GM12878 (cell line): ENCODE measurements at regions not wholly inside any gene's neighbourhood (a gene's known extent, or its start where the extent isn't known, plus 50 kb on each side); places are given as distances from the start of the nearest gene placed in this dataset.

Experiments used
- ATAC-seq: fragments of 200-7000 bp; cut with Tn5 transposase; 3 replicates; pipeline ENCODE4 v1.9.1; 2020; ENCODE audit warnings: mild to moderate bottlenecking, moderate library complexity
- BruUV-seq: library from RNA; stranded (reverse); fragments of 400-500 nt; replicated peaks from 2 replicates; lab custom pipeline; 2021; lab: Mats Ljungman, UMichigan
- CTCF ChIA-PET: fragments of 300-600 bp; sonication (Branson Sonifier 250); formaldehyde crosslinking; extraction: SDS; loops from one replicate; lab custom pipeline; 2021; ENCODE audit warnings: inconsistent platforms; lab: Yijun Ruan, JAX
- POLR2A ChIA-PET: fragments of 350-600 bp; formaldehyde crosslinking; extraction: SDS; loops from one replicate; lab custom pipeline; 2021; ENCODE audit warnings: inconsistent platforms; lab: Charles Lee
- RAD21 ChIA-PET: fragments of 300-600 bp; sonication (Branson Sonifier 250); formaldehyde crosslinking; loops from one replicate; lab custom pipeline; 2023; ENCODE audit warnings: antibody characterized with exemption; ENCODE audit not compliant: unreplicated experiment; lab: Charles Lee
- SMC1A ChIA-PET: fragments of 300-600 bp; sonication (Branson Sonifier 250); formaldehyde crosslinking; loops from one replicate; lab custom pipeline; 2023; ENCODE audit not compliant: unreplicated experiment, uncharacterized antibody; lab: Charles Lee
- DNase-seq: peaks from one replicate; pipeline ENCODE4 v3.0.0-alpha.2; 2011; ENCODE audit warnings: low read depth, low spot score
- FAIRE-seq: peaks from 3 replicates; lab custom pipeline; 2011; peaks lifted over from hg19 to GRCh38; lab: Jason Lieb, UNC
- H2AFZ ChIP-seq: 2 replicates; pipeline ENCODE4 v1.6.0; 2011; ENCODE audit warnings: low read depth, low read length, control low read depth; ENCODE audit not compliant: control insufficient read depth
- H3K27ac ChIP-seq: 2 replicates; pipeline ENCODE4 v1.5.1; 2011; ENCODE audit warnings: control low read depth; ENCODE audit not compliant: control insufficient read depth, insufficient read depth
- H3K27me3 ChIP-seq, 2 experiments: replicated peaks in 1 of 2; 2 replicates each; pipeline versions ENCODE4 v1.6.0 to v1.6.1; 2011; ENCODE audit warnings: low read length in 1 of 2; ENCODE audit not compliant: control insufficient read depth in 2 of 2, insufficient read depth in 2 of 2
- H3K36me3 ChIP-seq, 2 experiments: 2 replicates each; pipeline ENCODE4 v1.5.1; 2011; ENCODE audit warnings: low read length in 1 of 2; ENCODE audit not compliant: control insufficient read depth in 2 of 2, insufficient read depth in 2 of 2
- H3K4me1 ChIP-seq: 2 replicates; pipeline ENCODE4 v1.6.1; 2011; ENCODE audit warnings: mild to moderate bottlenecking, low read length, moderate library complexity, mixed read lengths; ENCODE audit not compliant: control insufficient read depth, insufficient read depth
- H3K4me2 ChIP-seq: 2 replicates; pipeline ENCODE4 v1.6.0; 2011; ENCODE audit warnings: control low read depth; ENCODE audit not compliant: control insufficient read depth, insufficient read depth
- H3K4me3 ChIP-seq: fragments of 200-600 bp; sonication (generic); 2 replicates; pipeline ENCODE4 v1.5.1; 2016
- H3K79me2 ChIP-seq: 2 replicates; pipeline ENCODE4 v1.6.0; 2011; ENCODE audit warnings: low read length; ENCODE audit not compliant: control insufficient read depth, insufficient read depth
- H3K9ac ChIP-seq: 2 replicates; pipeline ENCODE4 v1.8.0; 2011; ENCODE audit warnings: low read length, control low read depth, mixed read lengths; ENCODE audit not compliant: control insufficient read depth, insufficient read depth
- H3K9me3 ChIP-seq: replicated peaks from 3 replicates; pipeline ENCODE4 v1.5.1; 2011; ENCODE audit warnings: mild to moderate bottlenecking, low read length; ENCODE audit not compliant: control insufficient read depth, insufficient read depth
- H4K20me1 ChIP-seq: 2 replicates; pipeline ENCODE4 v1.6.0; 2011; ENCODE audit not compliant: control insufficient read depth, insufficient read depth
- CEBPB ChIP-seq, 2 experiments: fragments of 150-350 bp in 1 of 2; IDR thresholded peaks; 2 replicates each; pipeline ENCODE4 v1.6.1; 2012 to 2014; ENCODE audit warnings: low read depth in 2 of 2, low read length in 2 of 2, borderline replicate concordance in 1 of 2, inconsistent platforms in 1 of 2
- HDAC6 ChIP-seq: fragments of 200-600 bp; sonication (generic); IDR thresholded peaks from one replicate; pipeline ENCODE4 v1.8.0; 2017; ENCODE audit warnings: antibody characterized with exemption; ENCODE audit not compliant: unreplicated experiment
- IKZF2 ChIP-seq, 2 experiments: fragments of 450-650 bp; IDR thresholded peaks; 2 replicates each; pipeline ENCODE4 v1.6.1; 2017; ENCODE audit warnings: mild to moderate bottlenecking in 2 of 2, moderate library complexity in 2 of 2
- JUNB ChIP-seq: IDR thresholded peaks from 2 replicates; pipeline ENCODE4 v1.6.1; 2016; ENCODE audit warnings: antibody characterized with exemption, mild to moderate bottlenecking
- LARP7 ChIP-seq: fragments of 450-650 bp; IDR thresholded peaks from 2 replicates; pipeline ENCODE4 v1.6.1; 2017; ENCODE audit warnings: mild to moderate bottlenecking
- PML ChIP-seq: IDR thresholded peaks from 2 replicates; pipeline ENCODE4 v1.6.1; 2012; ENCODE audit warnings: low read length, inconsistent platforms
- RBBP5 ChIP-seq: fragments of 200-600 bp; sonication (generic); conservative IDR thresholded peaks from 2 replicates; pipeline ENCODE4 v1.6.1; 2016
- REST ChIP-seq: IDR thresholded peaks from 2 replicates; pipeline ENCODE4 v1.6.1; 2012; ENCODE audit warnings: mild to moderate bottlenecking, low read depth, low read length
- RFX5 ChIP-seq: IDR thresholded peaks from 2 replicates; pipeline ENCODE4 v1.6.1; 2011; ENCODE audit warnings: low read depth, low read length, improper control_type of control experiment
- TCF12 ChIP-seq: IDR thresholded peaks from 2 replicates; pipeline ENCODE4 v1.6.1; 2011; ENCODE audit warnings: low read depth, mild to moderate bottlenecking, low read length
- WGBS: methylation state at CpG from one replicate; pipeline ENCODE4 v1.1.6; 2016; ENCODE audit warnings: low lambda C conversion rate; ENCODE audit not compliant: insufficient replicate concordance, insufficient coverage; ENCODE audit errors: missing lambda C conversion rate; 5-methylcytosine and 5-hydroxymethylcytosine counted together
- in situ Hi-C: fragments of 300-500 bp; cut with MboI; formaldehyde crosslinking; loops from 9 replicates; pipeline ENCODE4 v1.14.3; 2018; ENCODE audit warnings: mixed read lengths
- intact Hi-C: fragments of 100-400 bp; cut with micrococcal nuclease; formaldehyde crosslinking; loops from one replicate; pipeline ENCODE4 v1.14.2; 2022; ENCODE audit not compliant: unreplicated experiment
- TF ChIP-seq, protein P1 (sequence below): IDR thresholded peaks from 2 replicates; pipeline ENCODE4 v1.6.1; 2012; ENCODE audit warnings: improper control_type of control experiment, low read depth, low read length; ENCODE audit not compliant: insufficient replicate concordance
- TF ChIP-seq, protein P2 (sequence below): IDR thresholded peaks from 2 replicates; pipeline ENCODE4 v1.6.1; 2012; ENCODE audit warnings: low read length, inconsistent platforms

GRCh38 chr5:39525271-39525670 is 100.5 kb upstream of the DAB2 start:
- H3K4me3 ChIP-seq, result no peak overlapping the region
- in situ Hi-C loops (no loop called here), intact Hi-C loops (no loop called here)
- CTCF ChIA-PET, result interaction anchor here (0.8 kb wide), 1 partner anchor 54 kb away, joined by 3 read pairs; no protein-coding TSS in a partner anchor
- H4K20me1 ChIP-seq, result no peaks in the 10 kb centered on the region
- TF ChIP-seq TCF12 (no peak), RFX5 (no peak), RBBP5 (no peak), HDAC6 (no peak), PML (no peak), CEBPB (IDR thresholded peaks at IDR 0.05; ENCODE audit: borderline replicate concordance in 1 of 2, low read depth in 2 of 2, low read length in 2 of 2) (no peak), LARP7 (no peak), IKZF2 (IDR thresholded peaks at IDR 0.05) (no peak), JUNB (no peak), REST (no peak)
- TF ChIP-seq, protein P1, sequence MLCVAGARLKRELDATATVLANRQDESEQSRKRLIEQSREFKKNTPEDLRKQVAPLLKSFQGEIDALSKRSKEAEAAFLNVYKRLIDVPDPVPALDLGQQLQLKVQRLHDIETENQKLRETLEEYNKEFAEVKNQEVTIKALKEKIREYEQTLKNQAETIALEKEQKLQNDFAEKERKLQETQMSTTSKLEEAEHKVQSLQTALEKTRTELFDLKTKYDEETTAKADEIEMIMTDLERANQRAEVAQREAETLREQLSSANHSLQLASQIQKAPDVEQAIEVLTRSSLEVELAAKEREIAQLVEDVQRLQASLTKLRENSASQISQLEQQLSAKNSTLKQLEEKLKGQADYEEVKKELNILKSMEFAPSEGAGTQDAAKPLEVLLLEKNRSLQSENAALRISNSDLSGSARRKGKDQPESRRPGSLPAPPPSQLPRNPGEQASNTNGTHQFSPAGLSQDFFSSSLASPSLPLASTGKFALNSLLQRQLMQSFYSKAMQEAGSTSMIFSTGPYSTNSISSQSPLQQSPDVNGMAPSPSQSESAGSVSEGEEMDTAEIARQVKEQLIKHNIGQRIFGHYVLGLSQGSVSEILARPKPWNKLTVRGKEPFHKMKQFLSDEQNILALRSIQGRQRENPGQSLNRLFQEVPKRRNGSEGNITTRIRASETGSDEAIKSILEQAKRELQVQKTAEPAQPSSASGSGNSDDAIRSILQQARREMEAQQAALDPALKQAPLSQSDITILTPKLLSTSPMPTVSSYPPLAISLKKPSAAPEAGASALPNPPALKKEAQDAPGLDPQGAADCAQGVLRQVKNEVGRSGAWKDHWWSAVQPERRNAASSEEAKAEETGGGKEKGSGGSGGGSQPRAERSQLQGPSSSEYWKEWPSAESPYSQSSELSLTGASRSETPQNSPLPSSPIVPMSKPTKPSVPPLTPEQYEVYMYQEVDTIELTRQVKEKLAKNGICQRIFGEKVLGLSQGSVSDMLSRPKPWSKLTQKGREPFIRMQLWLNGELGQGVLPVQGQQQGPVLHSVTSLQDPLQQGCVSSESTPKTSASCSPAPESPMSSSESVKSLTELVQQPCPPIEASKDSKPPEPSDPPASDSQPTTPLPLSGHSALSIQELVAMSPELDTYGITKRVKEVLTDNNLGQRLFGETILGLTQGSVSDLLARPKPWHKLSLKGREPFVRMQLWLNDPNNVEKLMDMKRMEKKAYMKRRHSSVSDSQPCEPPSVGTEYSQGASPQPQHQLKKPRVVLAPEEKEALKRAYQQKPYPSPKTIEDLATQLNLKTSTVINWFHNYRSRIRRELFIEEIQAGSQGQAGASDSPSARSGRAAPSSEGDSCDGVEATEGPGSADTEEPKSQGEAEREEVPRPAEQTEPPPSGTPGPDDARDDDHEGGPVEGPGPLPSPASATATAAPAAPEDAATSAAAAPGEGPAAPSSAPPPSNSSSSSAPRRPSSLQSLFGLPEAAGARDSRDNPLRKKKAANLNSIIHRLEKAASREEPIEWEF, result no peak
- TF ChIP-seq, protein P2, sequence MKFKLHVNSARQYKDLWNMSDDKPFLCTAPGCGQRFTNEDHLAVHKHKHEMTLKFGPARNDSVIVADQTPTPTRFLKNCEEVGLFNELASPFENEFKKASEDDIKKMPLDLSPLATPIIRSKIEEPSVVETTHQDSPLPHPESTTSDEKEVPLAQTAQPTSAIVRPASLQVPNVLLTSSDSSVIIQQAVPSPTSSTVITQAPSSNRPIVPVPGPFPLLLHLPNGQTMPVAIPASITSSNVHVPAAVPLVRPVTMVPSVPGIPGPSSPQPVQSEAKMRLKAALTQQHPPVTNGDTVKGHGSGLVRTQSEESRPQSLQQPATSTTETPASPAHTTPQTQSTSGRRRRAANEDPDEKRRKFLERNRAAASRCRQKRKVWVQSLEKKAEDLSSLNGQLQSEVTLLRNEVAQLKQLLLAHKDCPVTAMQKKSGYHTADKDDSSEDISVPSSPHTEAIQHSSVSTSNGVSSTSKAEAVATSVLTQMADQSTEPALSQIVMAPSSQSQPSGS, result no peak
- no peak overlapping the region for H3K9ac ChIP-seq
- H2AFZ ChIP-seq, result no peak overlapping the region
- no TSS peak for BruUV-seq
- H3K4me1 ChIP-seq, result no peaks in the 10 kb centered on the region
- POLR2A ChIA-PET, result no interaction called here
- no peaks in the 10 kb centered on the region for H3K79me2 ChIP-seq
- H3K27ac ChIP-seq, result no peak overlapping the region
- no peak overlapping the region for H3K4me2 ChIP-seq
- no peaks in the 10 kb centered on the region for H3K27me3 ChIP-seq
- FAIRE-seq, result no peak
- RAD21 ChIA-PET, result no interaction called here
- WGBS, result 59% methylated on average over 2 of the region's 2 CpGs
- SMC1A ChIA-PET, result interaction anchor here (0.6 kb wide), 1 partner anchor 338 kb away, joined by 3 read pairs; no protein-coding TSS in a partner anchor
- no peaks in the 10 kb centered on the region for H3K9me3 ChIP-seq
- H3K36me3 ChIP-seq, result no peaks in the 10 kb centered on the region
- no peak for DNase-seq
- no peak for ATAC-seq
